Upper lobe of left lung (tissue), 6 donors: ENCODE measurements at regions not wholly inside any gene's neighbourhood (a gene's known extent, or its start where the extent isn't known, plus 50 kb on each side); places are given as distances from the start of the nearest gene placed in this dataset.

ENCODE experiments used
- ATAC-seq, 2 donors: fragments of 200-7000 bp; cut with Tn5 transposase; one replicate each; pipeline ENCODE4 v1.9.1; 2022; ENCODE audit warnings: mild to moderate bottlenecking in 2 of 2, moderate library complexity in 2 of 2; ENCODE audit not compliant: low FRiP score in 2 of 2
- DNase-seq, 2 donors: peaks; one replicate each; pipeline ENCODE4 v3.0.0-alpha.2; 2019 to 2020
- H3K27ac ChIP-seq, 4 donors: fragments of 200-600 bp; sonication (generic); one replicate each; pipeline ENCODE4 v1.5.1; 2016 to 2019
- H3K27me3 ChIP-seq, 4 donors: fragments of 200-600 bp; sonication (generic); one replicate each; pipeline ENCODE4 v1.5.1; 2017 to 2019
- H3K36me3 ChIP-seq, 4 donors: fragments of 200-600 bp; sonication (generic); one replicate each; pipeline ENCODE4 v1.5.1; 2016 to 2019
- H3K4me1 ChIP-seq, 4 donors: fragments of 200-600 bp; sonication (generic); one replicate each; pipeline ENCODE4 v1.5.1; 2018 to 2019
- H3K4me3 ChIP-seq, 4 donors: fragments of 200-600 bp; sonication (generic); one replicate each; pipeline ENCODE4 v1.5.1; 2017 to 2019; ENCODE audit warnings: mild to moderate bottlenecking in 2 of 4, moderate library complexity in 1 of 4
- H3K9me3 ChIP-seq, 4 donors: fragments of 200-600 bp; sonication (generic); one replicate each; pipeline ENCODE4 v1.5.1; 2018 to 2019
- EP300 ChIP-seq, 4 donors: sonication (generic); formaldehyde crosslinking; IDR thresholded peaks; one replicate each; pipeline ENCODE4 v1.5.1; 2017; ENCODE audit warnings: antibody characterized with exemption in 4 of 4, control low read depth in 2 of 4
- POLR2A ChIP-seq, 4 donors: fragments of 450-650 bp; IDR thresholded peaks; one replicate each; pipeline ENCODE4 v1.5.1; 2016 to 2017; ENCODE audit warnings: antibody characterized with exemption in 4 of 4, mild to moderate bottlenecking in 2 of 4
- POLR2AphosphoS5 ChIP-seq, 2 donors: sonication (generic); formaldehyde crosslinking; IDR thresholded peaks; one replicate each; pipeline ENCODE4 v1.5.1; 2017; ENCODE audit warnings: antibody characterized with exemption in 2 of 2
- WGBS, 2 donors: methylation state at CpG; one replicate each; pipeline ENCODE4 v1.1.5; 2017 to 2018; 5-methylcytosine and 5-hydroxymethylcytosine counted together
- TF ChIP-seq, protein P1 (sequence below), 6 experiments: fragments of 450-650 bp in 4 of 6; fragments of 200-600 bp in 2 of 6; sonication (generic) in 2 of 6; IDR thresholded peaks; one replicate each; pipeline ENCODE4 v1.5.1; 2016 to 2019; ENCODE audit warnings: antibody characterized with exemption in 6 of 6
- donor health status: DM: no; HTN: no; CAD: no; lungs with moderate emphysema.
- donor health status: DM: no; HTN: yes; CAD: no; lungs with severe emphysema.

DNA sequence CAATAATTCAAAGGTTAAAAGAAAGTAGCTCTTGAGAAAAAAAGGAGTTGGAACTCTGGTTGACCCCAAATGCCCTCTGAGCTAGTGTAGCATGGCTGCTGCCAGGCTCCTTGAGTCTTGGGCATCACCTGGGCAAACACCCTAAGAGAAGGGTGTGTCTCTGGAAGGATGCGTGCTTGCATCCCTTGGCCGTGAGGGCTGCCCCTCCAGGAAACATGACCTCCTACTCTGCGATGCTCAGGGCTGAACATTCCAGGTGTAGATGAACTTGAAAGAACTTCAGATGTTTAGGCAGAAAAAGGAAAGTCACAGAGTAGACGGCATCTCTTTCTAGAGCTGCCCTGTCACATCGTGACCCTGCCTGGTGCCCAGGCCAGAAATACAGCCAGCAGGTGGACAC, 189.4 kb upstream of the TCERG1L start:
- WGBS, 2 donors = 80 to 83% methylated on average over 3 to 5 of the region's 5 CpGs
- Histone ChIP-seq H3K36me3 (no peaks in the 10 kb centered on the region), H3K27ac (no peak overlapping the region), H3K4me3 (no peak overlapping the region), H3K9me3 (peaks cover 3 to 23% (median 14%) of the 10 kb centered on the region in 4 donors), H3K27me3 (no peaks in the 10 kb centered on the region), H3K4me1 (no peaks in the 10 kb centered on the region)
- DNase-seq (no peak), ATAC-seq (no peak)
- TF ChIP-seq POLR2AphosphoS5 (IDR thresholded peaks at IDR 0.05) (no peak), POLR2A (IDR thresholded peaks at IDR 0.05) (no peak), EP300 (IDR thresholded peaks at IDR 0.05) (no peak)
- TF ChIP-seq, protein P1, sequence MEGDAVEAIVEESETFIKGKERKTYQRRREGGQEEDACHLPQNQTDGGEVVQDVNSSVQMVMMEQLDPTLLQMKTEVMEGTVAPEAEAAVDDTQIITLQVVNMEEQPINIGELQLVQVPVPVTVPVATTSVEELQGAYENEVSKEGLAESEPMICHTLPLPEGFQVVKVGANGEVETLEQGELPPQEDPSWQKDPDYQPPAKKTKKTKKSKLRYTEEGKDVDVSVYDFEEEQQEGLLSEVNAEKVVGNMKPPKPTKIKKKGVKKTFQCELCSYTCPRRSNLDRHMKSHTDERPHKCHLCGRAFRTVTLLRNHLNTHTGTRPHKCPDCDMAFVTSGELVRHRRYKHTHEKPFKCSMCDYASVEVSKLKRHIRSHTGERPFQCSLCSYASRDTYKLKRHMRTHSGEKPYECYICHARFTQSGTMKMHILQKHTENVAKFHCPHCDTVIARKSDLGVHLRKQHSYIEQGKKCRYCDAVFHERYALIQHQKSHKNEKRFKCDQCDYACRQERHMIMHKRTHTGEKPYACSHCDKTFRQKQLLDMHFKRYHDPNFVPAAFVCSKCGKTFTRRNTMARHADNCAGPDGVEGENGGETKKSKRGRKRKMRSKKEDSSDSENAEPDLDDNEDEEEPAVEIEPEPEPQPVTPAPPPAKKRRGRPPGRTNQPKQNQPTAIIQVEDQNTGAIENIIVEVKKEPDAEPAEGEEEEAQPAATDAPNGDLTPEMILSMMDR (IDR thresholded peaks at IDR 0.05) = no peak

DNA sequence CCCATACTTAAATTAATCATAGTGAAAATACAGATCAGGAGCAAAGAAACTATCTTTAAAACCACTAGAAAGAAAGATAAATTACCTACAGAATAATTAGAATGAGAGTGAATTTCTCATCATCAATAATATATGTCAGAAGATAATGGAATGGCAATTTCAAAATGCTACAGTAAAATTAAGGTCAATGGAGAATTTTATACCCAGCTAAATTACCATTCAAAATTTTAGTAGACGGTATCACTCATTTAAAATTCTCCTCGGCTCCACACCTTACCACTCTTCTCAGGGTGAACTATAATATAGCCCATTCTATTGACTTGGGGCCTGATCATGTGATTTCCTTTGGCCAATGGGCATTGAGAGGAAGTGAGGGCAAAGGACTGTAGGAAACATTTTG, 192.5 kb upstream of the TCERG1L start:
- no peaks in the 10 kb centered on the region for H3K36me3 ChIP-seq
- TF ChIP-seq, protein P1 (IDR thresholded peaks at IDR 0.05) = no peak
- TF ChIP-seq EP300 (IDR thresholded peaks at IDR 0.05) (no peak), POLR2AphosphoS5 (IDR thresholded peaks at IDR 0.05) (no peak), POLR2A (IDR thresholded peaks at IDR 0.05) (no peak)
- no peak overlapping the region for H3K27ac ChIP-seq
- no peaks in the 10 kb centered on the region for H3K4me1 ChIP-seq
- 91 to 97% methylated on average over 2 of the region's 2 CpGs for WGBS, 2 donors
- no peak overlapping the region for H3K4me3 ChIP-seq
- no peaks in the 10 kb centered on the region for H3K27me3 ChIP-seq
- H3K9me3 ChIP-seq = peaks cover 3 to 23% (median 14%) of the 10 kb centered on the region in 4 donors
- DNase-seq (no peak), ATAC-seq (no peak)

DNA sequence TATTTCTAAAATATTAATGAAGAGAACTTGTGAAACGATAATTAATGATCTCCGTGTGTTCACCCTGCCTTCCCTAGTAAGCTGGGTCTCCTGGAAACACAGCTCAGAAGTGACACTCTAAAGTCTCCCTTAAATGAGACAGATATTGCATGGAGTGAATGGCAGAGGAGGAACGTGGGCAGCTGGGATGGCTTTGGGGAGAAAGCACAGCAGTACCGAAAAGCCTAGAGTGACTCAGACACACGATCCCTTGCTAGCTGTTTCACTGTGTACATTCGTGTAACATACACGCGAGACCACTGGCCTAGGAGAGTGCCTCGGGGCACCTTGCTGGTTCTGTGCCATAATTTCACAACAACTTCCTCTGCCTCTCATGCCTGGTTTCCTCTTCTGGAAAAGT, 199.9 kb upstream of the TCERG1L start:
- no peaks in the 10 kb centered on the region for H3K36me3 ChIP-seq
- H3K27me3 ChIP-seq = no peaks in the 10 kb centered on the region
- no peak overlapping the region for H3K27ac ChIP-seq
- H3K4me3 ChIP-seq = no peak overlapping the region
- no peak for ATAC-seq
- 87 to 88% methylated on average over 9 of the region's 9 CpGs for WGBS, 2 donors
- no peak for TF ChIP-seq EP300 (IDR thresholded peaks at IDR 0.05)
- no peak for TF ChIP-seq POLR2AphosphoS5 (IDR thresholded peaks at IDR 0.05)
- TF ChIP-seq, protein P1 (IDR thresholded peaks at IDR 0.05) = no peak
- no peak for TF ChIP-seq POLR2A (IDR thresholded peaks at IDR 0.05)
- no peak for DNase-seq
- H3K9me3 ChIP-seq = peaks cover 0 to 7% (median 2%) of the 10 kb centered on the region in 4 donors
- H3K4me1 ChIP-seq = no peaks in the 10 kb centered on the region

DNA sequence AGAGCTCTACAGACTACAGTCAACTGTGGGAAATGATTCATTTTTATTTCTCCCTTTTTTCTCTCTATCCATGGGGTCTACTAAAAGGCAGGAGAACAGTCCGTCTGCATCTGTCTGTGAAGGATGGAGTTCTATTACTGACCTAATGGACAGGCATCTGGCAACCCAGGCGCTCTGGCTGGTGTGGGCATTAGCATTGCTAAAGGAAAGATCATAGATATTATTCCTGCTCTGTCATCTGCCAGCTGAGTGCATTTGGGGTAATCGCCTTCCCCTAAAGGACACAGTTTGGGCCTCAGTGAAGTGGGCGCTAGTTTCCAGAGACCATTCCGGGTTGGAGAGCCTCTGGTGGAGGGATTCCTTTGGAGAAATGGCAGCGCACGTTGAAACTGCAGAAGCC, 201.3 kb upstream of the TCERG1L start:
- WGBS, 2 donors = 88 to 91% methylated on average over 7 of the region's 7 CpGs
- DNase-seq = no peak
- TF ChIP-seq POLR2A (IDR thresholded peaks at IDR 0.05) (no peak), EP300 (IDR thresholded peaks at IDR 0.05) (no peak), POLR2AphosphoS5 (IDR thresholded peaks at IDR 0.05) (no peak)
- TF ChIP-seq, protein P1 (IDR thresholded peaks at IDR 0.05) = no peak
- Histone ChIP-seq H3K27ac (no peak overlapping the region), H3K9me3 (peaks cover 0 to 7% (median 2%) of the 10 kb centered on the region in 4 donors), H3K27me3 (no peaks in the 10 kb centered on the region), H3K36me3 (no peaks in the 10 kb centered on the region), H3K4me3 (no peak overlapping the region), H3K4me1 (no peaks in the 10 kb centered on the region)
- no peak for ATAC-seq

DNA sequence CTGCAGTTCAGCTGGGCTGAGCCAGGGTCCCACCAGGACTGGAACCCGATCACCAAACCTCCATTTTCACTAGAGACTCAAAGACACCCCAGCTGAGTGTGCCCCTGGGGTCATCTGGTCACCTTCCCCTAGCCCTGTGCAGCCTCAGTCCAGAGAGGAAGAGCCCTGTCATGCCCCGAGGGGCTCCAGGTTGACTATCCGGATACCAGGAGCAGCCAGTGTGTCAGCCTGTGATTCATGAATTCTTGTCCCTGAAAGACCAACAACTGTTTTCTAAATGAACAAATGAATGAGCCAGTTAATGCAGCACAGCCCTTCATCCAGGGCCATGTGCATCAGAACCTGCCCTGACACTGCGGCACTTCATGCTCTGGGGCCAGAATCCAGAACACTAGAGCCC, 201.9 kb upstream of the TCERG1L start:
- Histone ChIP-seq H3K9me3 (peaks cover 0 to 7% (median 2%) of the 10 kb centered on the region in 4 donors), H3K4me3 (no peak overlapping the region), H3K27ac (no peak overlapping the region), H3K36me3 (no peaks in the 10 kb centered on the region), H3K27me3 (no peaks in the 10 kb centered on the region), H3K4me1 (no peaks in the 10 kb centered on the region)
- 80 to 81% methylated on average over 2 to 4 of the region's 4 CpGs for whole genome bisulfite sequencing, 2 donors
- no peak for ATAC-seq
- DNase-seq = no peak
- TF ChIP-seq EP300 (IDR thresholded peaks at IDR 0.05) = no peak
- no peak for TF ChIP-seq POLR2AphosphoS5 (IDR thresholded peaks at IDR 0.05)
- TF ChIP-seq, protein P1 (IDR thresholded peaks at IDR 0.05) = no peak
- no peak for TF ChIP-seq POLR2A (IDR thresholded peaks at IDR 0.05)
